Subcutaneous abdominal adipose tissue (tissue), 5 donors: ENCODE measurements at regions not wholly inside any gene's neighbourhood (a gene's known extent, or its start where the extent isn't known, plus 50 kb on each side); places are given as distances from the start of the nearest gene placed in this dataset.

ENCODE experiments used
- H3K27ac ChIP-seq: one replicate; pipeline ENCODE4 v1.7.0; 2013; ENCODE audit warnings: low read depth, mild to moderate bottlenecking, inconsistent platforms, low read length, moderate library complexity
- H3K27me3 ChIP-seq, 5 donors: one replicate each; pipeline ENCODE4 v1.7.0; 2013; ENCODE audit warnings: low read length in 5 of 5, inconsistent platforms in 1 of 5; ENCODE audit not compliant: control insufficient read depth in 5 of 5, insufficient read depth in 4 of 5
- H3K36me3 ChIP-seq, 5 donors: one replicate each; pipeline ENCODE4 v1.7.0; 2013; ENCODE audit warnings: low read length in 5 of 5; ENCODE audit not compliant: control insufficient read depth in 5 of 5, insufficient read depth in 5 of 5
- H3K4me1 ChIP-seq, 5 donors: one replicate each; pipeline ENCODE4 v1.7.0; 2013; ENCODE audit warnings: low read length in 5 of 5, mild to moderate bottlenecking in 3 of 5, moderate library complexity in 1 of 5; ENCODE audit not compliant: control insufficient read depth in 5 of 5, insufficient read depth in 5 of 5
- H3K4me3 ChIP-seq, 5 donors: one replicate each; pipeline ENCODE4 v1.7.0; 2013; ENCODE audit warnings: low read length in 5 of 5, low read depth in 1 of 5
- H3K9ac ChIP-seq, 5 donors: one replicate each; pipeline ENCODE4 v1.7.0; 2013; ENCODE audit warnings: low read length in 5 of 5, mild to moderate bottlenecking in 4 of 5, moderate library complexity in 3 of 5
- H3K9me3 ChIP-seq, 5 donors: one replicate each; pipeline ENCODE4 v1.7.0; 2013; ENCODE audit warnings: low read length in 5 of 5; ENCODE audit not compliant: control insufficient read depth in 5 of 5
- donor health status: healthy.
- donor health status: healthy.
- donor health status: healthy.
- donor health status: healthy.
- donor health status: healthy.

DNA sequence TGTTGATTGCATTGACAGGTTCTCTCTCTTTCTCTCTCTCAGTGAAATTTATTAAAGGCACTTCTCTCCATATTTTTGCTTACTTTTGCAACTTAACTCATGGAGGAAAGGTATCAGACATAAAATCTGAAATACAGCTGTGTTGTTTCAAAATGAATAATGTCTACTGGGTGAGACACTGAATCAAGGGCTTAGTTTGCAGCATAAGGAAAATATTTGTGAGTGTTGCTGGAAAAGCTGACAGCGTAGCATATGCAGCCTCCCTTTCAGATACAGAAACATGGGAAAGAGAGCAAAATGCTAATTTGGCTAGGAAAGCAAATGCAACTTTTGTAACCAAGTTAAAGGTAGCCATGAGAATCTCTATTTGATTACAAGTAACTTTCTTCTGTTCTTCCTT is 81.5 kb upstream of the COL3A1 start:
- Histone ChIP-seq H3K36me3 (no peaks in the 10 kb centered on the region), H3K9me3 (peaks cover 0 to 28% (median 16%) of the 10 kb centered on the region in 5 donors), H3K4me1 (peaks cover 0 to 29% (median 11%) of the 10 kb centered on the region in 5 donors), H3K27ac (no peak overlapping the region), H3K9ac (peak overlapping the region in 1 of 5 donors; percentile 13), H3K4me3 (no peak overlapping the region), H3K27me3 (no peaks in the 10 kb centered on the region)

DNA sequence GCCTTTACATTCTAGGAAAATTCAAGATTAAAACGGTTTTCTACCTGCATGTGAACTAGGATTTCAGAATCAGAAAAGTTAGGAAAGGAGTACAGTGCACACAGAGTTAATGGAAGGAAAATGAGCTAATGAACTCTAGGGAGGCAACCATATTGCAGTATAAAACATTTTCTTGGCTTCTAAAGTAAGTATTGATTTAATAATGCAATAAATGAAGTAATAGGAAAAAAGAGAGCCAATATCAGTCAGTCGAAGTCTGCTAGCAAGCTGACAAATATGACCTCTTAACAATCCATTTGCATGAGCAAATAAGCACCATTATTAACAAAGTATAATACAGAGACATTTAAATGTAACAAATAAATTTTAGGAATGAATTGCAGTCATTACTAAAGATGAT is 80.2 kb upstream of the COL3A1 start:
- H3K27me3 ChIP-seq = no peaks in the 10 kb centered on the region
- no peak overlapping the region for H3K4me3 ChIP-seq
- H3K4me1 ChIP-seq = peaks cover 0 to 35% (median 15%) of the 10 kb centered on the region in 5 donors
- H3K9me3 ChIP-seq = peaks cover 0 to 18% (median 7%) of the 10 kb centered on the region in 5 donors
- no peaks in the 10 kb centered on the region for H3K36me3 ChIP-seq
- no peak overlapping the region for H3K9ac ChIP-seq
- peak overlapping the region; percentile 63 for H3K27ac ChIP-seq

DNA sequence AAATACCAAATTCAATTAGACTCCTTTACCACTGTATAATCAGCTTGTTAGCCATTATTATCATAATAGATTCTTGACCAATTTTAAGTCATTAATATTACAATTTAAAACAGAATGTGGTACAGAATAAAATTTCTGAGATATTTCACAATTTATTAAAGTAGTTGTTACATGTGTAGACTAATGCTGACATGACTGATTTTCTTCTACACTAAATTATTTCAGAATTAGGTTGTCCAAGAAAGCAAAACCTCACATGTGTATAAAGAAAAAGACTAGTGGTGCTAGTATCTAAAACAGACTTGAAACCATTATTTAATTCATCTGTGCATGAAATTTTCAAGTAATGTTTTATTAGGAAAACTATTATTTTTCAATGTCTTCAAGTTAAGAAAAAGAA is 79.2 kb upstream of the COL3A1 start:
- no peaks in the 10 kb centered on the region for H3K36me3 ChIP-seq
- H3K9me3 ChIP-seq = peaks cover 0 to 11% (median 3%) of the 10 kb centered on the region in 5 donors
- peak overlapping the region; percentile 63 for H3K27ac ChIP-seq
- no peak overlapping the region for H3K9ac ChIP-seq
- H3K4me1 ChIP-seq = peaks cover 0 to 35% (median 15%) of the 10 kb centered on the region in 5 donors
- H3K4me3 ChIP-seq = no peak overlapping the region
- no peaks in the 10 kb centered on the region for H3K27me3 ChIP-seq

DNA sequence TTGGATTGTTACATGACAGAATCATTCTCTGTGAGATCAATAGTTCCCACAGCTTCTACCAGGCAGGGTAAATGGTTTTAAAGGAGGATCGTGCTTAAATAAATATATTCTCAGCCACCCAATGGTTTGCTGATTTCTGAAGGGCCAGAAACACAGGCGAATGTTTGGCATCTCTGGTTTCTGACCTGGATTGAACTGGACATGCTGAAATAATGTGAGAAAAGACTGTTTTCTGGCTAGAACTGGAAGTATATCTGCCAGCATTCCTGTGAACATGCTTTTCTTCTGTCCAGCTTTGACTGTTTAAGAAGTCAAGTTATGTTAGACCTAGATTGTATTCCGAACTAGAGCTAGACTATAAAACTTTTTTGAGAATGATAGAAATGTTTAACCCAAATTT is 77.1 kb upstream of the COL3A1 start:
- H3K27ac ChIP-seq = peak overlapping the region; percentile 83

DNA sequence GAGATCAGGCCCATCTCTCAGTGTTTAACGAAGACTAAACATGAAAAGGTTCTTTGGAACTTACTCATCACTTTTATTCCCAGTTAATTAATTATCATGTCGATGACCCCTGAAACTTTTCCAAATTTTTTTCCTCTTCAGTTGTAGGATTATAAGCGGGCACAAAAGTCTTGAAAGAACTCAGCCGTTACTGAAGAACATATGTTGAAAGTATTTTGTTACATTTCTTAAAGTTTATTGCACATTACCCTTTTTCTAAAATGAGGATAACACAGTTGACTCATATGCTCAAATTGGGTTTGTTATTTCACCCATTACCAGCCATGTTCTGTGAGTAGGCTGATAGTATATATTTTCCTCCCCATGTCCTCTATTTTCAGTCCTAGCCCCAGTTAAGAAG is 75.9 kb upstream of the COL3A1 start:
- H3K36me3 ChIP-seq = no peaks in the 10 kb centered on the region
- H3K4me1 ChIP-seq = peaks cover 0 to 32% (median 14%) of the 10 kb centered on the region in 5 donors
- no peak overlapping the region for H3K9ac ChIP-seq
- H3K9me3 ChIP-seq = no peaks in the 10 kb centered on the region
- peak overlapping the region; percentile 83 for H3K27ac ChIP-seq
- H3K27me3 ChIP-seq = no peaks in the 10 kb centered on the region
- no peak overlapping the region for H3K4me3 ChIP-seq

More for the DNA sequence above, 77.1 kb upstream of the COL3A1 start:
- peak overlapping the region in 3 of 5 donors; percentile 41 to 78 (median 53) for H3K9ac ChIP-seq
- no peaks in the 10 kb centered on the region for H3K9me3 ChIP-seq
- no peaks in the 10 kb centered on the region for H3K27me3 ChIP-seq
- H3K36me3 ChIP-seq = no peaks in the 10 kb centered on the region
- H3K4me1 ChIP-seq = peaks cover 0 to 39% (median 15%) of the 10 kb centered on the region in 5 donors
- no peak overlapping the region for H3K4me3 ChIP-seq

DNA sequence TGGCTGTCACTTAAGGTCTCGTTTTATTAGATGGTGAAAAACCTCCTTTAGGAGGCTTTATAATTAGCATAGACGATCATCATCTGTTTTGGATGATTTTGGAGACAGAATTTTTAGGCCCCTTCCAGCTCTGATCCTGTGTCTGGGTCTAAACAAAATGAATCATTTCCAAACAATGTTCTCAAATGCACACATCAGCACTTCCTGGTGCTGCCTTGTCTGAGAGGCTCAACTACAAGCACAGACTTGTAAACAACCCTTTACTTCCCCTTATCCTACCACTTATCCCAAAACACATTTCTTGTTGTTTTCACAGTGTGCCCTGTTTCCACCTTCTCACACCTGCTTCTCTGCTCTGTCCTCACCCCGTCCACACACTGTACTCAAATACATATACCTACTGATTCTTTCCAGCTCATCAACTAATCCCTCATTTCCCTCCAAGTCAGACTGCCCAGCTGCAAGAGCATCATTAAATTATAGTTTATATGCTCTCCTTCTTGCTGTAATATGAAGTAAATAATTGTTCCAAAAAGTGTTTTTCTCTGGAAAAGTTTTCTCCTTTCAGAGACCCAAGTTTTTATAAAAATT is 71.2 kb upstream of the COL3A1 start:
- H3K4me1 ChIP-seq = peaks cover 0 to 7% (median under 1%) of the 10 kb centered on the region in 5 donors
- H3K27me3 ChIP-seq = no peaks in the 10 kb centered on the region
- no peak overlapping the region for H3K9ac ChIP-seq
- H3K9me3 ChIP-seq = peaks cover 0 to 5% (median 0%) of the 10 kb centered on the region in 5 donors
- H3K36me3 ChIP-seq = no peaks in the 10 kb centered on the region
- no peak overlapping the region for H3K27ac ChIP-seq
- H3K4me3 ChIP-seq = peak overlapping the region in 1 of 5 donors; percentile 11

DNA sequence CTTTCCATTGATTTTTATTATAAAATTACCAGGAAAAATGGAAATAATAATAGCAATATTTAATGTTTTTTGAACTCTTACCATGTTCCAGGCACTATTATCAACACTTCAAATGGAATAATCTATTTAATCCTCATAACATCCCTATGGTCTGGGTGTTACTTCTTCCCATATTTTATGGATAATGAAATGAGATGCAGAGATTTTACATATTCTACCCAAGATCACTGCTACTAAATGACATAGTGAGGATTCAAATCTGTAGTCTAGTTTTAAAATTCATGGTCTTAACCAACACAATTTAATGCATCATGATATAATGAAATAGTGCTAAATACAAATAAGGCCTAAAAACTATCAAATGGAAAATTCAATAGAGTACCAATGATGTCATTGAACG is 70.4 kb upstream of the COL3A1 start:
- peaks cover 0 to 5% (median 0%) of the 10 kb centered on the region in 5 donors for H3K9me3 ChIP-seq
- H3K27ac ChIP-seq = no peak overlapping the region
- no peak overlapping the region for H3K9ac ChIP-seq
- H3K36me3 ChIP-seq = no peaks in the 10 kb centered on the region
- H3K4me3 ChIP-seq = no peak overlapping the region
- H3K4me1 ChIP-seq = peaks cover 0 to 4% (median 0%) of the 10 kb centered on the region in 5 donors
- no peaks in the 10 kb centered on the region for H3K27me3 ChIP-seq

DNA sequence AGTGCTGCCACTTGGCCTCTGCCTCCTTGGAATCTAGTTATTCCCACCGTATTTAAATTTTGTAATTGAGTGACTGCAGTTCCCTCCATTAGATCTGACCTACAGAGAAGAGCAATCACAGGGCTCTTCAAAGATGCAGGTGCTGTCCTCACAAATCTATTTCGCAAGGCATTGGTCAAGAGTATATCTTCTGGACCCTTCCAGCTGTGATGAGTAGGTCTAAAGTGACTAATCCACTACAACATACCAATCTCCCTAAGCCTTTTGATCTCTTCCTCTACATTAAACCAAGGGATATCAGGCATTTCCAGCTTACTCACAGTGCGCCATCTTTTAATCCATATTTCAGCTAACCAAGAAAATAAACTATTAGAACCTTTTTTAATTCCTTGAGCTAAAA is 65.1 kb upstream of the COL3A1 start:
- H3K27ac ChIP-seq = no peak overlapping the region
- H3K4me3 ChIP-seq = no peak overlapping the region
- H3K4me1 ChIP-seq = no peaks in the 10 kb centered on the region
- H3K9ac ChIP-seq = no peak overlapping the region
- no peaks in the 10 kb centered on the region for H3K36me3 ChIP-seq
- peaks cover 0 to 5% (median 0%) of the 10 kb centered on the region in 5 donors for H3K9me3 ChIP-seq
- H3K27me3 ChIP-seq = no peaks in the 10 kb centered on the region

DNA sequence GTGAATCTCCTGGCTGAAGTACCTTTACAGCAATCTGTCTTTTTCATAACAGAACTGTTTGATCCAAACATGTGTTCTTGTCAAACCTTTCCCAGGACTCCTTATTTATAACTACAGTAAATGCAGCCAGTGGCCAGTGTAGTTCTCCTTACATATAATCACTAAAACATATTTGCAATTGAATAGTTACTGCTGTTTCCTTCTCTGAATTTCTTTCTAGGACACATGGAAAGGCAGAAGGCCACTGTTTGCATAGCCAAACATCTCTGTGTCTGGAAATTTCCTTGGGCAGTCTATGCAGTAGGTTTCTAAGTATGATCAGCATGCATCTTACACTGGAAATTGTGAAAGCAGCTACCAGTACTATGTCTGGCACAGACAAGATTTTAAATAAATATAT is 57.4 kb upstream of the COL3A1 start:
- Histone ChIP-seq H3K4me1 (peaks cover 0 to 19% (median 4%) of the 10 kb centered on the region in 5 donors), H3K9ac (no peak overlapping the region), H3K27me3 (no peaks in the 10 kb centered on the region), H3K36me3 (no peaks in the 10 kb centered on the region), H3K4me3 (no peak overlapping the region), H3K9me3 (no peaks in the 10 kb centered on the region), H3K27ac (no peak overlapping the region)

DNA sequence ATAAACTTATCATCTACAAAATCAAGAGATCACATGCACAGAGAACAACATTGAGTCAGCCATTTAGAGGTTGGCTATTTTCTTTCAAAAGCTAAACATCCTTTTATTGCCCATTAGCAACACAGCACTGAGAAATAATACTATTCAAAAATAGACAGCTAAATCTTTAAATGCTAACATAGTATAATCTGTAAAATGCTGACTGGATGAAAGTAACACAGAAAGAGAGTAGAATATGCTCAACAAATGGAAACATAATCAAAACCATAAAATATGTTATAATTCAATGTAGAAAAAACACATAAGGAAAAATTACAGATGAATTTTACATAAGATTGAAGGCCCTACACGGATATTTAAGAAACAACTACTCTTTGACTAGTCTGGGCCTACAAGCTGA is 56.5 kb upstream of the COL3A1 start:
- H3K4me1 ChIP-seq = peaks cover 0 to 19% (median 4%) of the 10 kb centered on the region in 5 donors
- H3K4me3 ChIP-seq = no peak overlapping the region
- no peaks in the 10 kb centered on the region for H3K36me3 ChIP-seq
- H3K9me3 ChIP-seq = no peaks in the 10 kb centered on the region
- H3K9ac ChIP-seq = no peak overlapping the region
- no peaks in the 10 kb centered on the region for H3K27me3 ChIP-seq
- H3K27ac ChIP-seq = no peak overlapping the region
